HS-27A (cell line): ENCODE measurements at regions not wholly inside any gene's neighbourhood (a gene's known extent, or its start where the extent isn't known, plus 50 kb on each side); places are given as distances from the start of the nearest gene placed in this dataset.
A peak's percentile ranks its signal among the peaks of the same experiment; 100 is the strongest.

Experiments
- DNase-seq: peaks from one replicate; pipeline ENCODE4 v3.0.0-alpha.2; 2012; ENCODE audit warnings: low read depth, missing footprints

DNA sequence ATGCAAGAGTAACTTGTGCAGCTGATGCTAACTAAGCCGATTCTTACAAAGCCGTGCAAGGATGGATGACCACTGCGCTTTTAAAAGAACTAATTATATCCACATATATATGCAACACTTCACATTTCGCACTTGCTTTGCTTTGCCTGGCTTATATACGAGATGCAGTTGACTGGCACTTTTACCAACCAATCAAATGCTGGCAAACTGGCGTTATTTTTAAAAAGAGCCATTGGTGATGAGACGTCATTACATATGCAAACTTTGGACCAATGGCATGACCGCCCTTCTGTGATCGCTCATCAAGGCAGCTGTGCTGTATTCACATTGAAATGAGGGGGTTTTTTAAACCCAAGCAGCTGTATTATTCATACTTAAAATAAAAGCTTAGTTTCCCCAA, 1147.7 kb upstream of the WWC1 start:
- DNase-seq: no peak

DNA sequence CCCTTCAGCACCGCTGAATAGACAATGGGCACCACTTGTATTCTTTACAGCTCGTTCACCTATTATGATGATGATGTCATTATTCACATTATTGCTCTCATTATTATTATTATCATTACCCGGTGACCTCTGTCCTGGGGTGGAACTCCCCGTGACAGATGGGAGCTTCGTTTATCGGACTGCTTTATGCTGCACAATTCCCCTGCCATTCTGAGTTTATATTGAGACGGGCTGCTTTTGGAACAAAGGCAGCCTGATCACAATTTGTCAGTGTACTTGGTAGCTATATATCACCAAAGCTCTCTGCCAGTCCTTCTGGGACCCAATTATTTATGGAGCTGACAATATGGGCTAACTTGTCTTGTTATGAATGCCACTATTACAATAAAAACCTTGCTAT, 1145.6 kb upstream of the WWC1 start:
- DNase-seq: no peak

- no peak for DNase-seq
These were observed 1143.6 kb upstream of the WWC1 start for GRCh38 chr5:167147879-167148278.

- DNase-seq: no peak
These were observed 1140.8 kb upstream of the WWC1 start for GRCh38 chr5:167150661-167151060.

GRCh38 chr5:167152561-167152960, 1138.9 kb upstream of the WWC1 start:
- no peak for DNase-seq

GRCh38 chr5:167155387-167156005, 1135.9 kb upstream of the WWC1 start:
- DNase-seq: no peak

DNA sequence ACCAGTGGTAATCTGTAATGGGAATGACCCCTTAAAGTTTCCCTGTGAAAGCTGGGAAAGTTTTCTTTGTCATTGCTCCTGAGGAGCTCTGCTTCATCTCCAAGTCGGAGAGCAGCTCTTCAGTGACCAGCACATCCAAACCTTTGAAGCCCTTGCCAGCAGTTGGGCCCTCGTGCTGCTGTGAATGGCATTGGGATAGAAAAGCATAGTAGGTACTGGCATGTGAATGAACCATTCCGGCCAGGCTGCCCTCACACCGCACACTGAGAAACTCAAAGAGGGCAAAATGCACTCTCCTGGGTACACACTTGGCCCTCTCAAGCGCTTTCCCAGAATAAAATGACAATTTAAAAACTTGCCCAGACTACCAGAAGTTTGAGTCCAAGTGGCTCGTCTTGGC, 1135.0 kb upstream of the WWC1 start:
- no peak for DNase-seq

GRCh38 chr5:167158588-167158987, 1132.9 kb upstream of the WWC1 start:
- DNase-seq: no peak

DNA sequence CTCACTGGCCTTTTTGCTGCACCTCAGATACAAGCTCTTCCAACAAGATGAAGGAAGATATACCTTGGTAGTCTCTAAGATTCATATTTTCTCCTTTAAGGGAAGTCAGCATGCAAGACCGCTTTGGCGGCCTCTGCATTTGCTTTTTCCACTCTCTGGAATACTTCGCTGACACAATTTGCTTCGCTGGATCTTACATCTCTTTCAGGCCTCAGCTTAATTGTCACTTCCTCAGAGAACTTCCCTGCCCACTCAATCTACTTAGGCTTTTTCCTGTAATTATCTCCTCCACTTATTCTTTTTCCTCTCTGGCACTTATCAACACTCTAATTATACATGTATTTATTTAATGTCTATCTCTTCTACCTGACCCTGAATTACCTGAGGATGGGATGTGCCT, 1131.1 kb upstream of the WWC1 start:
- no peak for DNase-seq

GRCh38 chr5:167166696-167167095, 1124.7 kb upstream of the WWC1 start:
- no peak for DNase-seq

- no peak for DNase-seq
These were observed 1124.2 kb upstream of the WWC1 start for GRCh38 chr5:167167191-167167795.

- DNase-seq: no peak
These were observed 1122.5 kb upstream of the WWC1 start for GRCh38 chr5:167168971-167169370.

DNA sequence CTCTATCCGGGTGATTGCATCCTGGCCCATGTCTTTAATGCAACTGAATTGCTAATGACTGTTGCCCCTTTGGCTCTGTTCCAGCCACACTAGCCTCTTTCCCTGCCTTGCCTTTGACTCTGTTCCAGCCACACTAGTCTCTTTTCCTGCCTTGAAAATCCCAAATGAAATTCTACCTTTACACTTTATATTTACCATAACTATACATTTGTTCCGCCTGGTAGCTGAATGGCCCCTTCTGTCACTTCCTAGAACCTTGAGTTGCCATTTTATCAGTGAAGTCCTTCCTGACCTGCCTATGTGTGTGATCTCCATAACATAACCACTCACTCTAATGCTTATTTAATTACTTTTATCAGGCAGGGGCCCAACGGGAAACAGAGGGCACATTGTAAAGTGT, 1120.4 kb upstream of the WWC1 start:
- DNase-seq: no peak

GRCh38 chr5:167177736-167178135, 1113.7 kb upstream of the WWC1 start:
- no peak for DNase-seq

DNA sequence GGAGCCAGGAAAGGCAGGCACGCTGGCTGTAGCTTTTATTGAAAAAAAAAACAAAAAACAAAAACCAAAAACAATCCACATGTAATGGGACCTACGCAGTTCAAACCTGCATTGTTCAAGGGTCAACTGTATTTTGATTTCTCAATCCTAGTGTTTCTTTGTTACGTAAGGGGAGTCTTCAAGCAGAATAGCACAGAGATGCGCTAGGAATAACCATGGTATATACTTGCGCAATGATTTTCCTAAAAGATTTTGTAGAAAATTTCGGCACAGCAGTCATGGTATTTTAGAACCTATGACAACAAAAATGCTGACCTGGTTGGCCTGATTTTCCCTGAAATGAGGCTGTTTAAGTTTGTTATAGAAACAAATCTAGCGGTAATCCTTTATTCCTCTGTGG, 1110.5 kb upstream of the WWC1 start:
- DNase-seq: no peak

GRCh38 chr5:167205881-167206280, 1085.6 kb upstream of the WWC1 start:
- DNase-seq: no peak

DNA sequence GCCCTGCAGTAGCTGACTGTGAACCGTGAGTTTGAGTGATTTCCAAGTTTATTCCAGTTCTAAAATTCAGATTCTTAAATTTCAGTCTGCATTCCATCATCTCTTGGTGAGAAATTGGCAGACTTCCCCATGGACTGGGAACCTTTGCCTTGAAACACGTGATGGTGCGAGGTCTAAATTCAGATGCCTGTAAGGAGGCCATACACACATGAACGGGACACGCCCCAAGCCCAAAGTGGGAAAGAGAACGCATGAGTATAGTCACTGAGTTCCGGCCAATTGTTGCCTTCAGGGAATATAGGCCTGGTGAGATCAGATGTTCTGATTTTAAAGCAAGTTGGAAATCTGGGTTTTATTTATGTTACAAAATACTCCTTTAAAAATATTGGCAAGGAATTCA, 1084.4 kb upstream of the WWC1 start:
- peak; percentile 76 for DNase-seq

GRCh38 chr5:167208911-167209310, 1082.5 kb upstream of the WWC1 start:
- DNase-seq: peak; percentile 64

- no peak for DNase-seq
These were observed 1074.2 kb upstream of the WWC1 start for GRCh38 chr5:167217097-167217743.

GRCh38 chr5:167219298-167219697, 1072.1 kb upstream of the WWC1 start:
- DNase-seq: no peak

DNA sequence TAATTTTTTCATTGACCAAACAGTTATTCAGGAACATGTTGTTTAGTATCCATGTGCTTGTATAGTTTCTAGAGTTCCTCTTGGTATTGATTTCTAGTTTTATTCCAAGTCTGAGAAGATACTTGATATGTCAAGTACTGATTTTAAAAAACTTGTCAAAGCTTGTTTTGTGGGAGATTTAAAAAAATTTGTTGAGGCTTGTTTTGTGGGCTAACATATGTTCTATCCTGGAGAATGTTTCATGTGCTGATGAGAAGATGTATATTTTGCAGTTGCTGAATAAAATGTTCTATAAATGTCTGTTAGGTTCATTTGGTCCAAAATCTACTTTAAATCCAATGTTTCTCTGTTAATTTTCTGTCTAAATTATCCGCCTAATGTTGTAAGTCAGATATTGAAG, 1065.1 kb upstream of the WWC1 start:
- DNase-seq: no peak

GRCh38 chr5:167228134-167228533, 1063.3 kb upstream of the WWC1 start:
- no peak for DNase-seq

GRCh38 chr5:167229751-167230150, 1061.7 kb upstream of the WWC1 start:
- no peak for DNase-seq

- DNase-seq: no peak
These were observed 1061.0 kb upstream of the WWC1 start for GRCh38 chr5:167230414-167230813.
